ENCODE measurements at regions not wholly inside any gene's neighbourhood (a gene's known extent, or its start where the extent isn't known, plus 50 kb on each side); places are given as distances from the start of the nearest gene placed in this dataset.

DNA sequence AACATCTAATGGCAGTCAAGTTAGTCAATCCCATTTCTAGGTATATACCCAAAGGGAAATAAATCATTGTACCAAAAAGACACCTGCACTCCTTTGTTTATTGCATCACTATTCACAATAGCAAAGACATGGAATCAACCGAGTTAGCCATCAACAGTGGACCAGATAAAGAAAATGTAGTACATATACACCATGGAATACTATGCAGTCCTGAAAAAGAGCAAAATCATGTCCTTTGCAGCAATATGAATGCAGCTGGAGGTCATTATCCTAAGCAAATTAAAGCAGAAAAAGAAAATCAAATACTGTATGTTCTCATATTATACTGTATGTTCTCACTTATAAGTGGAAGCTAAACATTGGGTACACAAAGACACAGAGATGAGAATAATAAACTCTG lies 204.0 kb downstream of the KCNJ2 start:
- no peak overlapping the region for H2BK120ac ChIP-seq (ENCODE audit: low read depth, low read length)
- CTCF ChIA-PET = no interaction called here
- H3K9me3 ChIP-seq (ENCODE audit: control insufficient read depth, insufficient read depth, low read length) = no peaks in the 10 kb centered on the region
- H3K4me2 ChIP-seq (ENCODE audit: low read depth, low read length) = no peak overlapping the region
- H2AFZ ChIP-seq (replicated peaks; ENCODE audit: low read length, poor library complexity) = no peak overlapping the region
- no peak overlapping the region for H3K14ac ChIP-seq (replicated peaks; ENCODE audit: low read depth, low read length)
- no peaks in the 10 kb centered on the region for H3K36me3 ChIP-seq (ENCODE audit: control insufficient read depth, insufficient read depth, low read length)
- no peaks in the 10 kb centered on the region for H3K9me1 ChIP-seq (ENCODE audit: insufficient read depth, low read length)
- H4K8ac ChIP-seq (ENCODE audit: low read depth in 2 of 2, low read length in 2 of 2) = no peak overlapping the region
- no CpG with 5 or more reads among the region's 1 CpG for WGBS, 2 experiments (ENCODE audit: extremely low coverage in 2 of 2, insufficient read length in 1 of 2)
- no peak overlapping the region for H2BK20ac ChIP-seq (ENCODE audit: low read depth, low read length)
- BruUV-seq (replicated peaks) = no TSS peak
- dilution Hi-C loops (cut with HindIII; ENCODE audit: low sequenced_read_pairs, unreplicated experiment) = no loop called here
- POLR2A ChIA-PET (ENCODE audit: unreplicated experiment) = no interaction called here
- ATAC-seq (ENCODE audit: low read depth) (no peak), DNase-seq (no peak)
- no peak overlapping the region for H3K9ac ChIP-seq (ENCODE audit: low read depth, low read length)
- no peak overlapping the region for H3K27ac ChIP-seq (ENCODE audit: insufficient read depth, low read length)
- H3K23ac ChIP-seq (ENCODE audit: low read depth, low read length) = no peak overlapping the region
- H3K4me1 ChIP-seq (ENCODE audit: control insufficient read depth, insufficient read depth, low read length) = no peaks in the 10 kb centered on the region
- TF ChIP-seq MAFK (IDR thresholded peaks at IDR 0.05; ENCODE audit: low read depth, low read length) = no peak
- TF ChIP-seq, protein P1, sequence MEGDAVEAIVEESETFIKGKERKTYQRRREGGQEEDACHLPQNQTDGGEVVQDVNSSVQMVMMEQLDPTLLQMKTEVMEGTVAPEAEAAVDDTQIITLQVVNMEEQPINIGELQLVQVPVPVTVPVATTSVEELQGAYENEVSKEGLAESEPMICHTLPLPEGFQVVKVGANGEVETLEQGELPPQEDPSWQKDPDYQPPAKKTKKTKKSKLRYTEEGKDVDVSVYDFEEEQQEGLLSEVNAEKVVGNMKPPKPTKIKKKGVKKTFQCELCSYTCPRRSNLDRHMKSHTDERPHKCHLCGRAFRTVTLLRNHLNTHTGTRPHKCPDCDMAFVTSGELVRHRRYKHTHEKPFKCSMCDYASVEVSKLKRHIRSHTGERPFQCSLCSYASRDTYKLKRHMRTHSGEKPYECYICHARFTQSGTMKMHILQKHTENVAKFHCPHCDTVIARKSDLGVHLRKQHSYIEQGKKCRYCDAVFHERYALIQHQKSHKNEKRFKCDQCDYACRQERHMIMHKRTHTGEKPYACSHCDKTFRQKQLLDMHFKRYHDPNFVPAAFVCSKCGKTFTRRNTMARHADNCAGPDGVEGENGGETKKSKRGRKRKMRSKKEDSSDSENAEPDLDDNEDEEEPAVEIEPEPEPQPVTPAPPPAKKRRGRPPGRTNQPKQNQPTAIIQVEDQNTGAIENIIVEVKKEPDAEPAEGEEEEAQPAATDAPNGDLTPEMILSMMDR (conservative IDR thresholded peaks at IDR 0.05; ENCODE audit: low read depth, low read length) = no peak
- no peak for TF ChIP-seq SMC3 (IDR thresholded peaks at IDR 0.05; ENCODE audit: low read depth, low read length)
- TF ChIP-seq CEBPB (IDR thresholded peaks at IDR 0.05; ENCODE audit: low read depth, low read length) = peak; percentile 31; the same call in 1 of the 2 replicates
- H3K4ac ChIP-seq (ENCODE audit: low read depth, low read length) = no peak overlapping the region
- no peak overlapping the region for H3K4me3 ChIP-seq (ENCODE audit: insufficient read depth, low read depth, low read length)
- H2AK9ac ChIP-seq (replicated peaks; ENCODE audit: low read depth, low read length, poor library complexity) = no peak overlapping the region
- H4K20me1 ChIP-seq (ENCODE audit: insufficient read depth, low read length) = no peaks in the 10 kb centered on the region
- H3K79me1 ChIP-seq (ENCODE audit: low read depth in 1 of 2, low read length in 2 of 2) = no peaks in the 10 kb centered on the region
- no peaks in the 10 kb centered on the region for H3K27me3 ChIP-seq (ENCODE audit: control insufficient read depth, insufficient read depth, low read length)
- in situ Hi-C loops (cut with MboI; ENCODE audit: low sequenced_read_pairs) = no loop called here
- H2BK5ac ChIP-seq (ENCODE audit: low read depth, low read length, poor library complexity, severe bottlenecking) = no peak overlapping the region
- no peak overlapping the region for H2BK15ac ChIP-seq (ENCODE audit: low read depth, low read length)
- H2AK5ac ChIP-seq (ENCODE audit: low read depth, low read length) = no peak overlapping the region
- H3K56ac ChIP-seq (ENCODE audit: extremely low read depth, insufficient read depth, low read length) = no peak overlapping the region
- H4K91ac ChIP-seq (ENCODE audit: insufficient read depth, low read depth, low read length) = no peak overlapping the region
- H4K5ac ChIP-seq (ENCODE audit: low read depth, low read length) = no peak overlapping the region
- intact Hi-C loops (cut with micrococcal nuclease) = no loop called here
- no peak overlapping the region for H3K18ac ChIP-seq (ENCODE audit: low read depth, low read length)

Data from IMR-90 (cell line).